CD4-positive, alpha-beta memory T cell (primary cell): ENCODE measurements at regions not wholly inside any gene's neighbourhood (a gene's known extent, or its start where the extent isn't known, plus 50 kb on each side); places are given as distances from the start of the nearest gene placed in this dataset.
"Not testable (repeated sequence)": the region's sequence is repeated elsewhere in the genome, so short reads cannot be mapped to it uniquely, and the experiment has no call there.

ENCODE experiments used
- CTCF ChIA-PET: fragments of 350-600 bp; sonication (Branson Sonifier 250); formaldehyde crosslinking; loops from one replicate; lab custom pipeline; 2021; ENCODE audit warnings: inconsistent platforms; ENCODE audit not compliant: partially characterized antibody; lab: Charles Lee
- POLR2A ChIA-PET: fragments of 350-600 bp; sonication (Branson Sonifier 250); formaldehyde crosslinking; loops from one replicate; lab custom pipeline; 2021; ENCODE audit not compliant: partially characterized antibody; lab: Charles Lee
- DNase-seq, 5 donors: peaks; one replicate each; pipeline versions ENCODE4 v3.0.0 to v3.0.0-alpha.2; 2020 to 2022; ENCODE audit warnings: mixed read lengths in 1 of 5
- H3K27ac ChIP-seq: one replicate; pipeline ENCODE4 v1.7.0; 2013; ENCODE audit warnings: low read depth, low read length
- H3K27me3 ChIP-seq: 2 replicates; pipeline ENCODE4 v1.7.0; 2013; ENCODE audit warnings: mild to moderate bottlenecking, low read length, moderate library complexity; ENCODE audit not compliant: insufficient read depth
- H3K36me3 ChIP-seq: 2 replicates; pipeline ENCODE4 v1.7.0; 2013; ENCODE audit warnings: mild to moderate bottlenecking, low read length, moderate library complexity; ENCODE audit not compliant: insufficient read depth
- H3K4me1 ChIP-seq: 2 replicates; pipeline ENCODE4 v1.7.0; 2013; ENCODE audit warnings: mild to moderate bottlenecking, low read length, moderate library complexity; ENCODE audit not compliant: insufficient read depth
- H3K4me3 ChIP-seq, 2 donors: one replicate each; pipeline ENCODE4 v1.7.0; 2013; ENCODE audit warnings: low read length in 2 of 2, mild to moderate bottlenecking in 1 of 2
- H3K9me3 ChIP-seq, 2 donors: one replicate each; pipeline ENCODE4 v1.7.0; 2013; ENCODE audit warnings: low read length in 2 of 2, control low read depth in 1 of 2; ENCODE audit not compliant: control insufficient read depth in 1 of 2
- H3K27ac Mint-ChIP-seq, 7 donors: one replicate each; pipeline ENCODE4 v1.8.0; 2020 to 2021; ENCODE audit warnings: mixed read lengths in 7 of 7, mild to moderate bottlenecking in 6 of 7, inconsistent platforms in 3 of 7, moderate library complexity in 3 of 7
- H3K27me3 Mint-ChIP-seq, 2 donors: one replicate each; pipeline ENCODE4 v1.8.0; 2020 to 2021; ENCODE audit warnings: mixed read lengths in 2 of 2
- H3K36me3 Mint-ChIP-seq, 2 donors: one replicate each; pipeline ENCODE4 v1.8.0; 2020 to 2021; ENCODE audit warnings: mixed read lengths in 2 of 2, inconsistent platforms in 1 of 2, mild to moderate bottlenecking in 1 of 2
- H3K4me1 Mint-ChIP-seq, 4 donors: one replicate each; pipeline ENCODE4 v1.8.0; 2020 to 2021; ENCODE audit warnings: mixed read lengths in 4 of 4, mild to moderate bottlenecking in 1 of 4
- H3K4me3 Mint-ChIP-seq, 8 donors: one replicate each; pipeline ENCODE4 v1.8.0; 2020 to 2021; ENCODE audit warnings: mixed read lengths in 8 of 8, mild to moderate bottlenecking in 7 of 8, moderate library complexity in 6 of 8, inconsistent platforms in 3 of 8
- H3K9me3 Mint-ChIP-seq, 8 donors: one replicate each; pipeline ENCODE4 v1.8.0; 2020 to 2021; ENCODE audit warnings: mixed read lengths in 8 of 8, mild to moderate bottlenecking in 5 of 8, inconsistent platforms in 3 of 8, moderate library complexity in 1 of 8
- intact Hi-C: fragments of 100-400 bp; cut with micrococcal nuclease; formaldehyde crosslinking; loops from one replicate; pipeline ENCODE4 v1.15.1; 2023

GRCh38 chr1:190698488-190698887, 220.8 kb upstream of the BRINP3 start:
- H3K9me3 ChIP-seq, H3K4me3 Mint-ChIP-seq, H3K4me1 ChIP-seq, CTCF ChIA-PET, H3K27ac ChIP-seq, H3K27me3 ChIP-seq, H3K27me3 Mint-ChIP-seq, H3K36me3 Mint-ChIP-seq, H3K4me1 Mint-ChIP-seq, H3K27ac Mint-ChIP-seq, H3K4me3 ChIP-seq, H3K36me3 ChIP-seq, DNase-seq, POLR2A ChIA-PET, intact Hi-C loops: not testable (repeated sequence)
- H3K9me3 Mint-ChIP-seq: peaks cover 0 to 11% (median 6%) of the 10 kb centered on the region in 8 donors

GRCh38 chr1:190699165-190699564, 221.5 kb upstream of the BRINP3 start:
- H3K9me3 ChIP-seq: no peaks in the 10 kb centered on the region
- Mint-ChIP-seq H3K9me3 (peaks cover 0 to 11% (median 6%) of the 10 kb centered on the region in 8 donors), H3K27me3 (no peaks in the 10 kb centered on the region), H3K36me3 (no peaks in the 10 kb centered on the region), H3K4me3 (no peak overlapping the region), H3K27ac (no peak overlapping the region), H3K4me1 (peaks cover 0 to 1% (median 0%) of the 10 kb centered on the region in 4 donors)
- no peaks in the 10 kb centered on the region for H3K4me1 ChIP-seq
- no peak overlapping the region for H3K4me3 ChIP-seq
- ChIA-PET POLR2A (no interaction called here), CTCF (no interaction called here)
- H3K36me3 ChIP-seq: no peaks in the 10 kb centered on the region
- intact Hi-C loops: no loop called here
- no peak for DNase-seq
- H3K27me3 ChIP-seq: no peaks in the 10 kb centered on the region
- no peak overlapping the region for H3K27ac ChIP-seq

- H3K27me3 ChIP-seq: no peaks in the 10 kb centered on the region
- Mint-ChIP-seq H3K4me3 (no peak overlapping the region), H3K27me3 (no peaks in the 10 kb centered on the region), H3K4me1 (no peaks in the 10 kb centered on the region), H3K36me3 (no peaks in the 10 kb centered on the region), H3K9me3 (peaks cover 0 to 18% (median 7%) of the 10 kb centered on the region in 8 donors), H3K27ac (no peak overlapping the region)
- no peak overlapping the region for H3K4me3 ChIP-seq
- intact Hi-C loops: no loop called here
- ChIA-PET POLR2A (no interaction called here), CTCF (no interaction called here)
- no peak overlapping the region for H3K27ac ChIP-seq
- H3K9me3 ChIP-seq: peaks cover 0 to 3% of the 10 kb centered on the region in 2 donors
- no peaks in the 10 kb centered on the region for H3K4me1 ChIP-seq
- DNase-seq: no peak
- H3K36me3 ChIP-seq: no peaks in the 10 kb centered on the region
Measured at GRCh38 chr1:190708418-190709057, 230.9 kb upstream of the BRINP3 start.

- Histone ChIP-seq H3K27ac (no peak overlapping the region), H3K4me3 (no peak overlapping the region), H3K27me3 (no peaks in the 10 kb centered on the region), H3K9me3 (peaks cover 0 to 3% of the 10 kb centered on the region in 2 donors), H3K36me3 (no peaks in the 10 kb centered on the region), H3K4me1 (no peaks in the 10 kb centered on the region)
- Mint-ChIP-seq H3K4me3 (no peak overlapping the region), H3K9me3 (peaks cover 0 to 11% (median 8%) of the 10 kb centered on the region in 8 donors), H3K27me3 (no peaks in the 10 kb centered on the region), H3K36me3 (no peaks in the 10 kb centered on the region), H3K27ac (no peak overlapping the region), H3K4me1 (no peaks in the 10 kb centered on the region)
- CTCF ChIA-PET: no interaction called here
- DNase-seq: no peak
- intact Hi-C loops: no loop called here
- POLR2A ChIA-PET: no interaction called here
Measured at GRCh38 chr1:190711069-190711468, 233.4 kb upstream of the BRINP3 start.

GRCh38 chr1:190717055-190717454, 239.4 kb upstream of the BRINP3 start:
- no peak for DNase-seq
- Histone ChIP-seq H3K4me1 (no peaks in the 10 kb centered on the region), H3K36me3 (no peaks in the 10 kb centered on the region), H3K9me3 (no peaks in the 10 kb centered on the region), H3K27ac (no peak overlapping the region), H3K27me3 (no peaks in the 10 kb centered on the region), H3K4me3 (no peak overlapping the region)
- ChIA-PET CTCF (no interaction called here), POLR2A (no interaction called here)
- intact Hi-C loops: no loop called here
- no peak overlapping the region for H3K27ac Mint-ChIP-seq
- H3K36me3 Mint-ChIP-seq: no peaks in the 10 kb centered on the region
- H3K4me1 Mint-ChIP-seq: no peaks in the 10 kb centered on the region
- no peak overlapping the region for H3K4me3 Mint-ChIP-seq
- H3K27me3 Mint-ChIP-seq: no peaks in the 10 kb centered on the region
- peaks cover 2 to 10% (median 5%) of the 10 kb centered on the region in 8 donors for H3K9me3 Mint-ChIP-seq

- H3K4me1 Mint-ChIP-seq: no peaks in the 10 kb centered on the region
- Histone ChIP-seq H3K4me3 (no peak overlapping the region), H3K27me3 (no peaks in the 10 kb centered on the region), H3K27ac (no peak overlapping the region), H3K9me3 (no peaks in the 10 kb centered on the region), H3K4me1 (no peaks in the 10 kb centered on the region), H3K36me3 (no peaks in the 10 kb centered on the region)
- no peaks in the 10 kb centered on the region for H3K27me3 Mint-ChIP-seq
- ChIA-PET CTCF (no interaction called here), POLR2A (no interaction called here)
- H3K4me3 Mint-ChIP-seq: no peak overlapping the region
- peaks cover 0 to 5% (median 0%) of the 10 kb centered on the region in 8 donors for H3K9me3 Mint-ChIP-seq
- no peak for DNase-seq
- intact Hi-C loops: no loop called here
- H3K36me3 Mint-ChIP-seq: no peaks in the 10 kb centered on the region
- no peak overlapping the region for H3K27ac Mint-ChIP-seq
Measured at GRCh38 chr1:190736971-190737590, 259.4 kb upstream of the BRINP3 start.

DNA sequence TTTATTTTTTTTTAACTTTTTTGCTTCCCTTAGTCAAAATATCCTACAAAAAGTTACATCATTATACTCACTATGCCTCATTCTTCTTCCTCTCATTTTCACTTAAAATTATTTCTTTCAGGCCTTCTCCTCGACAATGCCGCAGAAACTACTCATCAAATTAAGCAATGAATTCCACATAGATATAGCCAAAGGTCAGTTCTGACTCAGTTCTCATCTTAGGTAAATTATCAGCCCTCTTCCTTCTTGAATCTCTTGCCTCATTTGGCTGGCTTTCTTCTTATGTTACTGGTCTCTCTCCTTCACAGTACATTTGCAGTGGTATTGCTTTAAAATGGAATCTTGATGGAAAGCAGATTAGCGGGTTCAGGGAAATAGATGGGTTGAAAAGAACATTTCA, 260.7 kb upstream of the BRINP3 start:
- no peaks in the 10 kb centered on the region for H3K36me3 ChIP-seq
- Mint-ChIP-seq H3K27ac (no peak overlapping the region), H3K4me1 (no peaks in the 10 kb centered on the region), H3K27me3 (no peaks in the 10 kb centered on the region), H3K4me3 (no peak overlapping the region), H3K9me3 (peaks cover 0 to 7% (median 1%) of the 10 kb centered on the region in 8 donors), H3K36me3 (no peaks in the 10 kb centered on the region)
- H3K27ac ChIP-seq: no peak overlapping the region
- intact Hi-C loops: no loop called here
- H3K4me1 ChIP-seq: no peaks in the 10 kb centered on the region
- H3K27me3 ChIP-seq: no peaks in the 10 kb centered on the region
- DNase-seq: no peak
- H3K9me3 ChIP-seq: no peaks in the 10 kb centered on the region
- CTCF ChIA-PET: no interaction called here
- POLR2A ChIA-PET: no interaction called here
- no peak overlapping the region for H3K4me3 ChIP-seq
